IPS-20b (cell line): ENCODE measurements at regions not wholly inside any gene's neighbourhood (a gene's known extent, or its start where the extent isn't known, plus 50 kb on each side); places are given as distances from the start of the nearest gene placed in this dataset.
"Not testable (repeated sequence)": the region's sequence is repeated elsewhere in the genome, so short reads cannot be mapped to it uniquely, and the experiment has no call there.

Experiments
- H3K27ac ChIP-seq: one replicate; pipeline ENCODE4 v1.5.1; 2013; ENCODE audit warnings: low read length
- H3K27me3 ChIP-seq: 2 replicates; pipeline ENCODE4 v1.6.1; 2013; ENCODE audit warnings: mild to moderate bottlenecking, low read length, inconsistent platforms; ENCODE audit not compliant: insufficient read depth
- H3K36me3 ChIP-seq: 2 replicates; pipeline ENCODE4 v1.6.1; 2013; ENCODE audit warnings: low read depth, mild to moderate bottlenecking, inconsistent platforms, low read length, moderate library complexity; ENCODE audit not compliant: insufficient read depth
- H3K4me1 ChIP-seq: 2 replicates; pipeline ENCODE4 v1.6.1; 2013; ENCODE audit warnings: mild to moderate bottlenecking, control low read depth, inconsistent platforms, low read length, moderate library complexity; ENCODE audit not compliant: insufficient read depth
- H3K4me3 ChIP-seq: 2 replicates; pipeline ENCODE4 v1.5.1; 2013; ENCODE audit warnings: mild to moderate bottlenecking, low read length, inconsistent platforms
- H3K9ac ChIP-seq: 2 replicates; pipeline ENCODE4 v1.6.1; 2013; ENCODE audit warnings: low read depth, mild to moderate bottlenecking, inconsistent platforms, low read length, moderate library complexity
- H3K9me3 ChIP-seq: 2 replicates; pipeline ENCODE4 v1.6.1; 2013; ENCODE audit warnings: mild to moderate bottlenecking, low read depth, low read length, inconsistent platforms; ENCODE audit not compliant: insufficient read depth

- Histone ChIP-seq H3K9ac (no peak overlapping the region), H3K36me3 (no peaks in the 10 kb centered on the region), H3K27me3 (no peaks in the 10 kb centered on the region), H3K4me3 (no peak overlapping the region), H3K27ac (no peak overlapping the region), H3K4me1 (no peaks in the 10 kb centered on the region), H3K9me3 (no peaks in the 10 kb centered on the region)
Measured at GRCh38 chr22:44650806-44651205, 51.2 kb upstream of the PRR5 start.

GRCh38 chr22:44648821-44649565 is 53.0 kb upstream of the PRR5 start:
- Histone ChIP-seq H3K4me3 (no peak overlapping the region), H3K9me3 (no peaks in the 10 kb centered on the region), H3K9ac (no peak overlapping the region), H3K27me3 (no peaks in the 10 kb centered on the region), H3K4me1 (no peaks in the 10 kb centered on the region), H3K27ac (no peak overlapping the region), H3K36me3 (no peaks in the 10 kb centered on the region)

- no peak overlapping the region for H3K9ac ChIP-seq
- H3K27me3 ChIP-seq, result no peaks in the 10 kb centered on the region
- H3K36me3 ChIP-seq, result no peaks in the 10 kb centered on the region
- H3K9me3 ChIP-seq, result no peaks in the 10 kb centered on the region
- H3K4me1 ChIP-seq, result no peaks in the 10 kb centered on the region
- H3K4me3 ChIP-seq, result no peak overlapping the region
- H3K27ac ChIP-seq, result no peak overlapping the region
Measured at GRCh38 chr22:44648085-44648820, 53.8 kb upstream of the PRR5 start.

GRCh38 chr22:44647141-44647540 is 54.9 kb upstream of the PRR5 start:
- H3K4me1 ChIP-seq, result no peaks in the 10 kb centered on the region
- H3K27me3 ChIP-seq, result no peaks in the 10 kb centered on the region
- H3K27ac ChIP-seq, result no peak overlapping the region
- no peak overlapping the region for H3K9ac ChIP-seq
- H3K36me3 ChIP-seq, result no peaks in the 10 kb centered on the region
- H3K4me3 ChIP-seq, result no peak overlapping the region
- no peaks in the 10 kb centered on the region for H3K9me3 ChIP-seq

- Histone ChIP-seq H3K36me3 (no peaks in the 10 kb centered on the region), H3K9ac (no peak overlapping the region), H3K27me3 (no peaks in the 10 kb centered on the region), H3K4me3 (no peak overlapping the region), H3K9me3 (no peaks in the 10 kb centered on the region), H3K4me1 (no peaks in the 10 kb centered on the region), H3K27ac (no peak overlapping the region)
Measured at GRCh38 chr22:44646668-44647067, 55.3 kb upstream of the PRR5 start.

- no peaks in the 10 kb centered on the region for H3K27me3 ChIP-seq
- H3K9me3 ChIP-seq, result no peaks in the 10 kb centered on the region
- no peak overlapping the region for H3K4me3 ChIP-seq
- no peak overlapping the region for H3K9ac ChIP-seq
- no peaks in the 10 kb centered on the region for H3K36me3 ChIP-seq
- no peak overlapping the region for H3K27ac ChIP-seq
- H3K4me1 ChIP-seq, result no peaks in the 10 kb centered on the region
Measured at GRCh38 chr22:44646141-44646540, 55.9 kb upstream of the PRR5 start.

- Histone ChIP-seq H3K27ac (no peak overlapping the region), H3K4me1 (no peaks in the 10 kb centered on the region), H3K27me3 (no peaks in the 10 kb centered on the region), H3K4me3 (no peak overlapping the region), H3K36me3 (no peaks in the 10 kb centered on the region), H3K9ac (no peak overlapping the region), H3K9me3 (no peaks in the 10 kb centered on the region)
Measured at GRCh38 chr22:44645531-44645930, 56.5 kb upstream of the PRR5 start.

GRCh38 chr22:44645083-44645482 is 56.9 kb upstream of the PRR5 start:
- H3K27ac ChIP-seq, result no peak overlapping the region
- no peaks in the 10 kb centered on the region for H3K4me1 ChIP-seq
- H3K9me3 ChIP-seq, result no peaks in the 10 kb centered on the region
- no peak overlapping the region for H3K4me3 ChIP-seq
- no peaks in the 10 kb centered on the region for H3K36me3 ChIP-seq
- no peak overlapping the region for H3K9ac ChIP-seq
- H3K27me3 ChIP-seq, result no peaks in the 10 kb centered on the region

GRCh38 chr22:44643526-44644101 is 58.4 kb upstream of the PRR5 start:
- not testable (repeated sequence) for H3K9ac ChIP-seq, H3K4me1 ChIP-seq, H3K4me3 ChIP-seq, H3K36me3 ChIP-seq, H3K27ac ChIP-seq, H3K27me3 ChIP-seq, H3K9me3 ChIP-seq

GRCh38 chr22:44642096-44642644 is 59.8 kb upstream of the PRR5 start:
- H3K36me3 ChIP-seq, result no peaks in the 10 kb centered on the region
- no peaks in the 10 kb centered on the region for H3K9me3 ChIP-seq
- no peak overlapping the region for H3K4me3 ChIP-seq
- H3K9ac ChIP-seq, result no peak overlapping the region
- H3K27me3 ChIP-seq, result no peaks in the 10 kb centered on the region
- H3K27ac ChIP-seq, result no peak overlapping the region
- H3K4me1 ChIP-seq, result no peaks in the 10 kb centered on the region

GRCh38 chr22:44640618-44641155 is 61.3 kb upstream of the PRR5 start:
- H3K27me3 ChIP-seq, result no peaks in the 10 kb centered on the region
- no peak overlapping the region for H3K9ac ChIP-seq
- H3K27ac ChIP-seq, result no peak overlapping the region
- H3K36me3 ChIP-seq, result no peaks in the 10 kb centered on the region
- no peaks in the 10 kb centered on the region for H3K9me3 ChIP-seq
- no peak overlapping the region for H3K4me3 ChIP-seq
- no peaks in the 10 kb centered on the region for H3K4me1 ChIP-seq
